GM23338 (cell line): ENCODE measurements at regions not wholly inside any gene's neighbourhood (a gene's known extent, or its start where the extent isn't known, plus 50 kb on each side); places are given as distances from the start of the nearest gene placed in this dataset.

Experiments used
- CREB1 ChIP-seq: fragments of 250-450 bp; sonication (Bioruptor Pico); IDR thresholded peaks from 2 replicates; pipeline ENCODE4 v1.5.0; 2020; ENCODE audit warnings: low read depth, mild to moderate bottlenecking, moderate library complexity
- ETS1 ChIP-seq: IDR thresholded peaks from 2 replicates; pipeline ENCODE4 v1.6.1; 2016; ENCODE audit warnings: antibody characterized with exemption
- NANOG ChIP-seq: IDR thresholded peaks from 2 replicates; pipeline ENCODE4 v1.6.1; 2016; ENCODE audit warnings: antibody characterized with exemption, borderline replicate concordance
- POLR2AphosphoS5 ChIP-seq: IDR thresholded peaks from 2 replicates; pipeline ENCODE4 v1.6.1; 2016; ENCODE audit warnings: antibody characterized with exemption, low read depth
- REST ChIP-seq: IDR thresholded peaks from one replicate; pipeline ENCODE4 v1.6.1; 2018; ENCODE audit warnings: antibody characterized with exemption; ENCODE audit not compliant: unreplicated experiment
- ZNF331 ChIP-seq: fragments of 250-450 bp; sonication (Bioruptor Pico); IDR thresholded peaks from 2 replicates; pipeline ENCODE4 v1.5.0; 2020; ENCODE audit warnings: low read depth, mild to moderate bottlenecking, moderate library complexity
- ZNF462 ChIP-seq: fragments of 250-450 bp; sonication (Bioruptor Pico); IDR thresholded peaks from 2 replicates; pipeline ENCODE4 v1.5.0; 2020; ENCODE audit warnings: mild to moderate bottlenecking, moderate library complexity

- TF ChIP-seq ZNF462 (CRISPR knock-in tag): no peak
- no peak for TF ChIP-seq CREB1
- TF ChIP-seq POLR2AphosphoS5: no peak
- no peak for TF ChIP-seq ETS1
- TF ChIP-seq ZNF331: no peak
- TF ChIP-seq NANOG: no peak
- no peak for TF ChIP-seq REST
Observed at GRCh38 chr5:25488119-25488518, 843.3 kb upstream of the CDH10 start (continued).
